Neural progenitor cell (in vitro differentiated cells): ENCODE measurements at regions not wholly inside any gene's neighbourhood (a gene's known extent, or its start where the extent isn't known, plus 50 kb on each side); places are given as distances from the start of the nearest gene placed in this dataset.

Experiments
- DNase-seq: peaks from one replicate; pipeline ENCODE4 v3.0.0-alpha.2; 2016; ENCODE audit warnings: low spot score
- H2AFZ ChIP-seq: fragments of 200-600 bp; sonication (generic); replicated peaks from 2 replicates; pipeline ENCODE4 v1.6.1; 2016; ENCODE audit warnings: antibody characterized with exemption
- H3F3A ChIP-seq: fragments of 200-600 bp; sonication (generic); 2 replicates; pipeline ENCODE4 v1.6.1; 2016; ENCODE audit warnings: antibody characterized with exemption, low read depth
- H3K27ac ChIP-seq: fragments of 200-600 bp; sonication (generic); 2 replicates; pipeline ENCODE4 v1.5.1; 2016; ENCODE audit warnings: mild to moderate bottlenecking
- H3K27me3 ChIP-seq: fragments of 200-600 bp; sonication (generic); 2 replicates; pipeline ENCODE4 v1.6.1; 2016; ENCODE audit warnings: mild to moderate bottlenecking, moderate library complexity
- H3K36me3 ChIP-seq: fragments of 200-600 bp; sonication (generic); 2 replicates; pipeline ENCODE4 v1.5.1; 2016
- H3K4me1 ChIP-seq: fragments of 200-600 bp; sonication (generic); 2 replicates; pipeline ENCODE4 v1.6.1; 2016; ENCODE audit warnings: mixed run types
- H3K4me2 ChIP-seq: fragments of 200-600 bp; sonication (generic); 2 replicates; pipeline ENCODE4 v1.6.1; 2016
- H3K4me3 ChIP-seq: fragments of 200-600 bp; sonication (generic); 2 replicates; pipeline ENCODE4 v1.5.1; 2016
- H3K79me2 ChIP-seq: fragments of 200-600 bp; sonication (generic); 2 replicates; pipeline ENCODE4 v1.6.1; 2016; ENCODE audit warnings: low read depth
- H3K9ac ChIP-seq: fragments of 200-600 bp; sonication (generic); 2 replicates; pipeline ENCODE4 v1.6.1; 2016
- H3K9me3 ChIP-seq: fragments of 200-600 bp; sonication (generic); 2 replicates; pipeline ENCODE4 v1.5.1; 2016; ENCODE audit warnings: low read depth
- H4K20me1 ChIP-seq: fragments of 200-600 bp; sonication (generic); 2 replicates; pipeline ENCODE4 v1.6.1; 2016; ENCODE audit warnings: low read depth
- H3K27ac Mint-ChIP-seq: 3 replicates; pipeline ENCODE4 v1.8.0; 2021; ENCODE audit warnings: mixed read lengths
- H3K27me3 Mint-ChIP-seq: 2 replicates; pipeline ENCODE4 v1.8.0; 2022; ENCODE audit warnings: low read depth, mild to moderate bottlenecking, inconsistent platforms, moderate library complexity, mixed read lengths; ENCODE audit not compliant: insufficient read depth
- H3K36me3 Mint-ChIP-seq: 3 replicates; pipeline ENCODE4 v1.8.0; 2021; ENCODE audit warnings: mixed read lengths
- H3K4me1 Mint-ChIP-seq: 3 replicates; pipeline ENCODE4 v1.8.0; 2021; ENCODE audit warnings: mixed read lengths
- H3K4me3 Mint-ChIP-seq: 3 replicates; pipeline ENCODE4 v1.8.0; 2021; ENCODE audit warnings: mild to moderate bottlenecking, moderate library complexity, mixed read lengths
- H3K9me3 Mint-ChIP-seq: 3 replicates; pipeline ENCODE4 v1.8.0; 2020; ENCODE audit warnings: mixed read lengths
- EZH2 ChIP-seq: fragments of 200-600 bp; sonication (generic); IDR thresholded peaks from 2 replicates; pipeline ENCODE4 v1.6.1; 2017; ENCODE audit warnings: antibody characterized with exemption, mild to moderate bottlenecking, moderate library complexity
- EZH2phosphoT487 ChIP-seq: fragments of 200-600 bp; sonication (generic); IDR thresholded peaks from 2 replicates; pipeline ENCODE4 v1.6.1; 2017; ENCODE audit warnings: antibody characterized with exemption
- TF ChIP-seq, protein P1 (sequence below): fragments of 200-600 bp; sonication (generic); IDR thresholded peaks from 2 replicates; pipeline ENCODE4 v1.5.1; 2017; ENCODE audit warnings: antibody characterized with exemption, mild to moderate bottlenecking

DNA sequence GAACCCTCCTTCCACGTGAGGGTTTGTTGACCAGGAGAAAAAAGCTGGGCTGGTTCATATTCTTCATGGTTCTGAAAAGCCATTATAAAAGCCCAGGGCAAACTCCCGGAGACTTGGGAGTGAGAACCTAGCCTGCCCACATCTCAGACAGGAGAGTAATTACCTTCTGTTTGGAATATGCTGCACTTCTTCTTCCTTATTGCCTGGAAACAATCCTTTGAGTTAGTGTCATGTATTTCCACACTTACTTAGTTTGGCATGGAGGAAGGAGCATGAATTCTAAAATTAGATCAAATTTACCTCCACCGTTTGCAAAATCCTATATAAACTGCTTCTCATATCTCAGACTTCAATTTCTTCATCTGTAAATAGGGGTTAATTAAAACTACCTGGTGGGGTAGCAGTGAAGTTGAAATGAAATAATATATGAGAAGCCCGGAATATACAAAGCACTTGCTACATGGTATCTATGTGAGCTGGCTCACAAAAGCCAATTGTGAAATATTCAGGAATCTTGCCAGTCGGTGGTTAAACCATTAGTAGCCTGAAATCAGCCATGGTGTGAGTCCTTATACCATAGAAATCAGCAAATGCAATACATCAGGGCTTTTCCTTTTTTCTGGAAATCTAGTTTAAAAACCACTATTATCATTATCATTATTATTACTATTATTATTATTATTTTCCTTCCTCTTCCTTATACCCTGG, 140.0 kb upstream of the RAD23B start:
- peaks cover 4% of the 10 kb centered on the region for H3K27me3 Mint-ChIP-seq

GRCh38 chr9:107144475-107144874, 138.6 kb upstream of the RAD23B start:
- H3K27me3 Mint-ChIP-seq: peaks cover 2% of the 10 kb centered on the region
- no peak for TF ChIP-seq EZH2phosphoT487
- no peak for TF ChIP-seq EZH2
- TF ChIP-seq, protein P1, sequence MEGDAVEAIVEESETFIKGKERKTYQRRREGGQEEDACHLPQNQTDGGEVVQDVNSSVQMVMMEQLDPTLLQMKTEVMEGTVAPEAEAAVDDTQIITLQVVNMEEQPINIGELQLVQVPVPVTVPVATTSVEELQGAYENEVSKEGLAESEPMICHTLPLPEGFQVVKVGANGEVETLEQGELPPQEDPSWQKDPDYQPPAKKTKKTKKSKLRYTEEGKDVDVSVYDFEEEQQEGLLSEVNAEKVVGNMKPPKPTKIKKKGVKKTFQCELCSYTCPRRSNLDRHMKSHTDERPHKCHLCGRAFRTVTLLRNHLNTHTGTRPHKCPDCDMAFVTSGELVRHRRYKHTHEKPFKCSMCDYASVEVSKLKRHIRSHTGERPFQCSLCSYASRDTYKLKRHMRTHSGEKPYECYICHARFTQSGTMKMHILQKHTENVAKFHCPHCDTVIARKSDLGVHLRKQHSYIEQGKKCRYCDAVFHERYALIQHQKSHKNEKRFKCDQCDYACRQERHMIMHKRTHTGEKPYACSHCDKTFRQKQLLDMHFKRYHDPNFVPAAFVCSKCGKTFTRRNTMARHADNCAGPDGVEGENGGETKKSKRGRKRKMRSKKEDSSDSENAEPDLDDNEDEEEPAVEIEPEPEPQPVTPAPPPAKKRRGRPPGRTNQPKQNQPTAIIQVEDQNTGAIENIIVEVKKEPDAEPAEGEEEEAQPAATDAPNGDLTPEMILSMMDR: no peak

More for the DNA sequence above, 140.0 kb upstream of the RAD23B start:
- H3K9me3 Mint-ChIP-seq: no peaks in the 10 kb centered on the region
- H3K9ac ChIP-seq: no peak overlapping the region
- no peaks in the 10 kb centered on the region for H3F3A ChIP-seq
- H3K36me3 ChIP-seq: no peaks in the 10 kb centered on the region
- no peak overlapping the region for H3K4me2 ChIP-seq
- no peak overlapping the region for H3K4me3 ChIP-seq
- peaks cover 6% of the 10 kb centered on the region for H3K4me1 Mint-ChIP-seq
- no peaks in the 10 kb centered on the region for H3K27me3 ChIP-seq
- H3K9me3 ChIP-seq: no peaks in the 10 kb centered on the region
- H4K20me1 ChIP-seq: no peaks in the 10 kb centered on the region
- no peak overlapping the region for H2AFZ ChIP-seq
- no peaks in the 10 kb centered on the region for H3K79me2 ChIP-seq
- no peak overlapping the region for H3K27ac ChIP-seq
- H3K4me1 ChIP-seq: peaks cover 12% of the 10 kb centered on the region
- no peak overlapping the region for H3K27ac Mint-ChIP-seq
- DNase-seq: no peak
- no peaks in the 10 kb centered on the region for H3K36me3 Mint-ChIP-seq
- no peak overlapping the region for H3K4me3 Mint-ChIP-seq
- no peak for TF ChIP-seq EZH2phosphoT487
- TF ChIP-seq EZH2: no peak
- TF ChIP-seq, protein P1: no peak

DNA sequence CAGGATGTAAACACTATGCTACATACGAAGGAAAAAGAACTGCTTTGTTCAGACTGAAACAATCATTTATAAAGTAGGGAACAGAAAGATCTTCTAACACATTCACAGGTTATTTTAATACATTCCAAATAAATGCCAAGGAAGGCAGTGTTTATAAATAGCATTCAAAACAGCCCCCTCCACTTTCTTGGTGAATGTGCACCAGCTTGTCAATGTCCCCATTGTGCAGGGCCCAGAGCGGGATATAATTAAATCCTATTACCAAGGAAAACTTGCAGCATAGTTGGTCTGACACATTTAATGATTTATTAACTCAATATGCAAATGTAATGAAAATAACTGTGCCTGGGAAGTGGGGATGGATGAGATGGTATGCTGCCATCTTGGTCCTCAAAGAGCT, 135.9 kb upstream of the RAD23B start:
- Histone ChIP-seq H3K4me1 (peaks cover 9% of the 10 kb centered on the region), H3K9me3 (no peaks in the 10 kb centered on the region), H3K27me3 (no peaks in the 10 kb centered on the region), H3K79me2 (no peaks in the 10 kb centered on the region), H3K36me3 (no peaks in the 10 kb centered on the region), H3K4me3 (no peak overlapping the region), H3F3A (no peaks in the 10 kb centered on the region), H2AFZ (no peak overlapping the region), H3K9ac (no peak overlapping the region), H3K27ac (no peak overlapping the region), H3K4me2 (no peak overlapping the region), H4K20me1 (no peaks in the 10 kb centered on the region)
- Mint-ChIP-seq H3K27me3 (no peaks in the 10 kb centered on the region), H3K4me1 (peaks cover 8% of the 10 kb centered on the region), H3K9me3 (peaks cover 8% of the 10 kb centered on the region), H3K36me3 (no peaks in the 10 kb centered on the region), H3K4me3 (no peak overlapping the region), H3K27ac (no peak overlapping the region)
- DNase-seq: no peak
- TF ChIP-seq EZH2phosphoT487 (no peak), EZH2 (no peak)
- TF ChIP-seq, protein P1: no peak

More at GRCh38 chr9:107144475-107144874, 138.6 kb upstream of the RAD23B start:
- Histone ChIP-seq H3K79me2 (no peaks in the 10 kb centered on the region), H4K20me1 (no peaks in the 10 kb centered on the region), H3K36me3 (no peaks in the 10 kb centered on the region), H3K9ac (no peak overlapping the region), H3F3A (no peaks in the 10 kb centered on the region), H3K27ac (no peak overlapping the region), H3K4me3 (no peak overlapping the region), H3K9me3 (no peaks in the 10 kb centered on the region), H2AFZ (no peak overlapping the region), H3K4me2 (no peak overlapping the region), H3K27me3 (no peaks in the 10 kb centered on the region), H3K4me1 (peaks cover 9% of the 10 kb centered on the region)
- peaks cover 8% of the 10 kb centered on the region for H3K4me1 Mint-ChIP-seq
- no peak for DNase-seq
- H3K9me3 Mint-ChIP-seq: no peaks in the 10 kb centered on the region
- H3K4me3 Mint-ChIP-seq: no peak overlapping the region
- H3K27ac Mint-ChIP-seq: no peak overlapping the region
- H3K36me3 Mint-ChIP-seq: no peaks in the 10 kb centered on the region
